ENCODE measurements at regions not wholly inside any gene's neighbourhood (a gene's known extent, or its start where the extent isn't known, plus 50 kb on each side); places are given as distances from the start of the nearest gene placed in this dataset.
"Not testable (repeated sequence)": the region's sequence is repeated elsewhere in the genome, so short reads cannot be mapped to it uniquely, and the experiment has no call there.

GRCh38 chr3:22735373-22735772 is 467.8 kb upstream of the UBE2E2 start:
- DNase-seq (ENCODE audit: low read depth), result no peak

DNA sequence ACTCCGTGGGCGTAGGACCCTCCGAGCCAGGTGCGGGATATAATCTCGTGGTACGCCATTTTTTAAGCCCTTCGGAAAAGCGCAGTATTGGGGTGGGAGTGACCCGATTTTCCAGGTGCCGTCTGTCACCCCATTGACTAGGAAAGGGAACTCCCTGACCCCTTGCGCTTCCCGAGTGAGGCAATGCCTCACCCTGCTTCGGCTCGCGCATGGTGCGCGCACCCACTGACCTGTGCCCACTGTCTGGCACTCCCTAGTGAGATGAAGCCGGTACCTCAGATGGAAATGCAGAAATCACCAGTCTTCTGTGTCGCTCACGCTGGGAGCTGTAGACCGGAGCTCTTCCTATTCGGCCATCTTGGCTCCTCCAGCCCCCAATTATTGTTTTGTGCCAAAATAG is 459.7 kb upstream of the UBE2E2 start:
- not testable (repeated sequence) for DNase-seq (ENCODE audit: low read depth)

- no peak for DNase-seq (ENCODE audit: low read depth)
These were observed 457.8 kb upstream of the UBE2E2 start for GRCh38 chr3:22745321-22745720.

GRCh38 chr3:22746221-22746620 is 456.9 kb upstream of the UBE2E2 start:
- no peak for DNase-seq (ENCODE audit: low read depth)

DNA sequence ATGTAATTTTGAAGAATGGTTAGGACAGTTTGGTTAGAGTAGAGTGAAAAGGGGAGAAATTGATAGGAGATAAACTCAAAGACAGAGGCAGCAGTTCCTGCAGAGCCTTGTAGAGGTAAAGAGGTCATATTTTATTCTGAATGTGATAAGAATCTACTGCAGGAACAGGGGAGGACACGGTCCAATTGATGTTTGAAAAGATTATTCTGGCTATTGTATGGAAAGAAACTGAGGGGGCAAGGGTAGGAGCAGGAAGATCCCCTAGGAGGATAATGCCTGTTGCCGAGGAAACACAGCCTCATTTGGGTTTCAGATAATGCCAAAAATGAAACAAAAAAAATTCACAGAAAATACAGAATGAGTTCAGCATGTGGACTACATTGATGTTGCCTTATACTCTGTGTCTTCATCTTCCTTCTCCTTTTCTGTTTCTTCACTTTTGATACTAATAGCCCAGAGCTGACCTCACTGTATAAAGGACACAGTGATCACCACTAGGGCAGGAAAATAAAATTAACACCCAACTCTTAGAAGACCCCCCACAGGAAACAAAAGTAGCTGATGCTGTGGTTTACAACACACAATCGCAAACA is 454.6 kb upstream of the UBE2E2 start:
- no peak for DNase-seq (ENCODE audit: low read depth)

DNA sequence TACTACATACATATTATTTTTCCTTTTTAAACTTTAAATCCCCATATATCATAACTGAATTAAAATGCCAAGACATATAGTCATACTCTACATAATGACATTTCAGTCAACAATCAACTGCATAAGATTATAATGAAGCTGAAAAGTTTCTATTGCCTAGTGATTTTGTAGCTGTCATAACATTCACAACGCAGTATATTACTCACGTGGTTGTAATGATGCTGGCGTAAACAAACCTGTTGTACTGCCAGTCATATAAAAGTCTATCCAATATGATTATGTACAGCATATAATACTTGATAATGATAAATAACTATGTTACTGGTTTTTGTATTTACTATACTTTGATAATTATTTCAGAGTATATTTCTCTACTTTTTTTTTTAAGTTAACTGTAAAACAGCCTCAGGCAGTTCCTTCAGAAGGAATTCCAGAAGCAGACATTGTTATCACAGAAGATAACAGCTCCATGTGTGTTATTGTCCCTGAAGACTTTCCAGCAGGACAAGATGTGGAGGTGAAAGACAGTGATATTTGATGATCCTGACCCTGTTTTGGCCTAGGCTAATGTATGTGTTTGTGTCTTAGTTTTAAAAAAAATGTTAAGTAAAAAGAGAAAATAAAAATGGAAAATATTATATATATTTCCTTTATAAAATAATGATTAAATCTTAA is 443.4 kb upstream of the UBE2E2 start:
- no peak for DNase-seq (ENCODE audit: low read depth)

- no peak for DNase-seq (ENCODE audit: low read depth)
These were observed 437.4 kb upstream of the UBE2E2 start for GRCh38 chr3:22765679-22766078.

DNA sequence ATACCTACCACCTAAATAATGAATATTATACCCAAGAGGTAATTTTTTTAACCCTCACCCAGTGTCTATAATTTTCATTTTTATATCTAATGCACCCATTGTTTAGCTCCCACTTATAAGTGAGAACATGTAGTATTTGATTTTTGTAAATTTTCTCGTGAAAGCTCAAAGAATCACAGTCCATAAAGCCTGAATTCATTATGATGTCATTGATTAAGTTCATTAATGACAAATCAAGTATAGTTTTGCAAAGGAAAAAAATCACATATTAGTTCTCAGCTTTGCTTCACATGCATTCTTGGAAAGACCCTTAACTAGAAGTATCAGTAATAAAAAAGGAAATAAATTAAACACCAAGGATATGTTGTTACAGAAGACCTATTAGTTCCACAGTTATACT is 425.3 kb upstream of the UBE2E2 start:
- DNase-seq (ENCODE audit: low read depth), result no peak

DNA sequence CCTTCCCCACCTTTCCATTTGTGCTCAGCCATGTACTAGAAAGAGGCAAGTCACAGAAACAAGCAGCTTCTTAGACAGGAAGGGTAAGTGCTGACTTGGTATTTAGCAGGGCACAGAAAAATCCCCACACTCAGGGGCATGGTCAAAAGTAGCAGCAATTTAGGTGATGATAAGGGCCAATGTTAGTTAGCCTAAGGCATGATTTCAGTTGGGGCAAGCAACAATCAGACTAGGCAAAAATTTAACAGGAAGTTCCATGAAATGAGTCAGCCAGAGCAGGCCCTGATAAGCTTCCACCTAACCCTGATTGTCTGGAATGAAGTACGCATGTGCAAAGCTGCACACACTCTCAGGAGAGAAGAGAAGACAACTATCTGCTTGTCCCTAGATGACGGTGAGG is 423.4 kb upstream of the UBE2E2 start:
- DNase-seq (ENCODE audit: low read depth), result no peak

- DNase-seq (ENCODE audit: low read depth), result no peak
These were observed 410.6 kb upstream of the UBE2E2 start for GRCh38 chr3:22792533-22792932.

GRCh38 chr3:22795917-22796316 is 407.2 kb upstream of the UBE2E2 start:
- DNase-seq (ENCODE audit: low read depth), result no peak

DNA sequence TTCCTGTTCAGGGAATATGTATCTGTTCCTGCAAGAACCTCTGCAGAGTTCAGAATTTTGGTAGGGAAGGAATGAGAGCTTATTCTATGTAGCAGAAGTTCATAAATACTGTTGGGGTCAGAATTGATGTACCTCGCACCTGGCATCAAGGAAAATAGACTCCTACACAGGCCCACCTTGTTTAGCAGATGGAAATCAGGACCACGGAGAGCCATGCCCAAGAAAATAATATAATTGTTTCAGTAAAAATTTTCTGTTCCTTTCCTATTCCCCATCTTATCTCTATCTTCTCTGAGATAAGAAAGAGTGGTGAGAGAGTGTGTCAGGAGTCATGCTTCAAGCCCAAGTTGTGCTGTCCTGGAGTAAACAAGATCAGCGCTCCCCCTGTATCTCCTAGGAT is 404.7 kb upstream of the UBE2E2 start:
- no peak for DNase-seq (ENCODE audit: low read depth)

- DNase-seq (ENCODE audit: low read depth), result no peak
These were observed 383.9 kb upstream of the UBE2E2 start for GRCh38 chr3:22819209-22819608.

DNA sequence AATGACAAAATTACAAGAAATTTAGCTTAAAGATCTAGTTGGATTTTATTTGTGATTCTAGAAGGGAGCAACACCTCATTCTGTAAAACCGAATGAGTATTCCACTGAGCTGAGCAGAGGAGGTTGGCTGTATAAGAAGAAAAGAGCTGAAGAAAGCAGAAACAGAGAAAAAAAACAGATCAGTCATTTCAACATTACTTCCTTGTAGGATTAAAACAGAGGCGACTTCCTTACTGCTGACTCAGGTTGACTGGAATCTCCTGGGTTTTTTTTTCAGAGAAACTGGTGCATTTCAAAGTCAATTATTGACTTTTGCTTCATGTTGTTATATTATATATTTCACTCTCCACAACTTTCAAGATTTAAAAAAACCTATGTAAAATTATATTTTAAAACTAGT is 368.1 kb upstream of the UBE2E2 start:
- peak; percentile 35 for DNase-seq (ENCODE audit: low read depth)

DNA sequence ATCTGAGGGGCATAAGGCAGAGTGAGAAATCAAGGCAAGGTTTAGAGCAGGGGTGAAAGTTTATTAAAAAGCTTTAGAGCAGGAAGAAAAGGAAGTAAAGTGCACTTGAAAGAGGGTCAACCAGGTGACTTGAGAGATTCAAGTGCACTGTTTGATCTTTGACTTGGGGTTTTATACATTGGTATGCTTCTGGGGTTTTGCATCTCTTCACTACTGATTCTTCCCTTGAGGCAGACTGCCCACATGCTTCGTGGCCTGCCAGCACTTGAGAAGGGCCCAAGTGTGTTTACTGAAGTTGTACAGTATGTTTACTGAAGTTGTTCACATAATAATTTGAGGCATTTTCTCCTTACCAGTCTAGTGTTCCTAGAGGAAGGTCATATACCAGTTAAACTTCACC is 367.0 kb upstream of the UBE2E2 start:
- no peak for DNase-seq (ENCODE audit: low read depth)

DNA sequence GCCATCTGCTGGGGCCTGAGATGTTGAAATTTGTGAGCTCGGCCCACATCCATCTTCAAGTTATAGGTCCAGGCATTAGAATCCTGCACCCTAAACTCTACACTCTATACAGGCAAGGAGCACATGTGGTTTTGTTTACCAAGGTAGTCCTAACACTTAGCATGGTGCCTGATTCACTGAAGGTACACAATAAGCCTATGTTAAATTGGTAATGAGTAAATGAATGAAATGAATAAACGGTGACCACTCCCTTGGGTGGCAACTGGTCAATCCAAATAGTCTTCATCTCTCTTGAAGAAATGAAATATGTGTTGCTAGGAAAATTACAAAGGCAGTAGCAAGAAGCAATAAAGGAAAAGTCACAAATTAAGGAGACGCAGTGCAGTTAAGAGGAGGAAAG is 359.3 kb upstream of the UBE2E2 start:
- DNase-seq (ENCODE audit: low read depth), result no peak

DNA sequence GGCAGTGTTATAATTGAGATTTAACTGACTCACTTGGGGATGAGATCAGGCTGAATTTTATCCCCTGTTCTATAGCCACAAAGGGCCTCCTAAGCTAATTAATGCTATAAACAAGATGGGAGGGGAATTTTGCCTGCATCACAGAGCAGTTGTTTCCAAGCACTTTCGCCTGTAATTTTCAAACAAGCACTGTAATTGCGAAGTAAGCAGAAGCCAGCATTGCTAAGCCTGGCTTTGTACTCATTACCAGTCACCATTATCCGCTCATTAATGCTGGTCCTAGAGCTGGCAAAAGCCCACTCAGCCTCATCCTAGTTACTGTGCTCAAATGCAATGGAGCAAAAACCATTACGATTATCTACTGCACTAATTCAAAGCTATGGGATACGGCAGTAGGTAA is 356.6 kb upstream of the UBE2E2 start:
- no peak for DNase-seq (ENCODE audit: low read depth)

DNA sequence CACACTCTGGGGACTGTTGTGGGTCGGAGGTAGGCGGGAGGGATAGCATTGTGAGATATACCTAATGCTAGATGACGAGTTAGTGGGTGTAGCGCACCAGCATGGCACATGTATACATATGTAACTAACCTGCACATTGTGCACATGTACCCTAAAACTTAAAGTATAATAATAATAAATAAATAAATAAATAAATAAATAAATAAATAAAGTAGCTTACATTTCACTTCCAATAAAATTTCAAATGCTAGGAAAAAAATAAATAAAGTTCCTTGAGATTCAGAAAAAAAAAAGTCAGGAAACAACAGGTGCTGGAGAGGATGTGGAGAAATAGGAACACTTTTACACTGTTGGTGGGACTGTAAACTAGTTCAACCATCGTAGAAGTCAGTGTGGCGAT is 353.5 kb upstream of the UBE2E2 start:
- DNase-seq (ENCODE audit: low read depth), result not testable (repeated sequence)

DNA sequence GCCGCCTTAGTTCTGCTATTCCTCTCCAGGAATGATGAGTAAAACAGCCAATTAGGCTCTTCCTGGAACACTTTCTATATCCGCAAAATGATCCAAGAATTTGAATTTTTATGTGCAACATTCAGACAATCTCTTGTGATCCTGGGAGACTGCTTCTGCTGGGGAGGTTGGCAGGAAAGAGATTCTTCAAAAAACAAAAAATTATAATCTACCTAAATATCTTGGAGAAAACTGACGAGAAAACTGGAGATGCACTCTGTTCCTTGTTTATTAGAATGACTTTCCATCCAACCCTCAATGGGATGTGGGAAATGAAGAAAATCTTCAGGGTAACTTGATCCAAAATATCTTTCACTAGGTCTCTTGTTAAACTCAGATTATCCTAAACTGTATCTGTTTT is 346.3 kb upstream of the UBE2E2 start:
- DNase-seq (ENCODE audit: low read depth), result no peak

GRCh38 chr3:22858486-22858885 is 344.6 kb upstream of the UBE2E2 start:
- DNase-seq (ENCODE audit: low read depth), result no peak

GRCh38 chr3:22859618-22860017 is 343.5 kb upstream of the UBE2E2 start:
- no peak for DNase-seq (ENCODE audit: low read depth)

GRCh38 chr3:22861426-22861825 is 341.7 kb upstream of the UBE2E2 start:
- no peak for DNase-seq (ENCODE audit: low read depth)

DNA sequence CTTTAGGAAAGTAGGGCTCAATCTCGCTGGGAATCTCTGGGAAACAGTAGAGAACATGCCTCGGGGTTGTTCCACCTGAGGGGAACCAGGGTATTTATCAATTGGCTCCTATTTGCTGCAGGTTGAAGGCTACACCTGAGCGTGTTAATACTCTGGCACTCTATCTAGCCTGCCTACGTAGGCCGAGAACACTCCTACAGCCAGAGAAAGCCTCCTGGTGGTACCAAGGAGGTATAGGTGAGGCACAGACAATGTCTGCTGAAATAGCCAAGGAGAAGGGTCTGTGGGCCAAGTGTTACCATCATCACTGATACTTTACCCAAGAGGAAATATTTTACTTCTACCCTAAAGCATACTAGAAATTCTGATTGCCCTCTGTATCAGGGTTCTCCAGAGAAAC is 341.0 kb upstream of the UBE2E2 start:
- no peak for DNase-seq (ENCODE audit: low read depth)

DNA sequence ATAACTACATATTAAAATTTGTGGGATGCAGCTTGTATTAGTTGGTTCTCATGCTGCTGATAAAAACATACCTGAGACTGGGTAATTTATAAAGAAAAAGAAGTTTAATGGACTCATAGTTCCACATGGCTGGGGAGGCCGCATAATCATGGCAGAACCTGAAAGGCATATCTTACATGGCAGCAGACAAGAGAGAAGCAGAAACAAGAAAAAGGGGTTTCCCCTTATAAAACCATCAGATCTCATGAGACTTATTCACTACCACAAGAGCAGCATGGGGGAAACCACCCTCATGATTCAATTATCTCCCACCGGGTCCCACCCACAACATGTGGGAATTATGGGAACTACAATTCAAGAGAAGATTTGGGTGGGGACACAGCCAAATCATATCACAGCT is 320.3 kb upstream of the UBE2E2 start:
- DNase-seq (ENCODE audit: low read depth), result not testable (repeated sequence)
